ENCODE measurements at regions not wholly inside any gene's neighbourhood (a gene's known extent, or its start where the extent isn't known, plus 50 kb on each side); places are given as distances from the start of the nearest gene placed in this dataset.

DNA sequence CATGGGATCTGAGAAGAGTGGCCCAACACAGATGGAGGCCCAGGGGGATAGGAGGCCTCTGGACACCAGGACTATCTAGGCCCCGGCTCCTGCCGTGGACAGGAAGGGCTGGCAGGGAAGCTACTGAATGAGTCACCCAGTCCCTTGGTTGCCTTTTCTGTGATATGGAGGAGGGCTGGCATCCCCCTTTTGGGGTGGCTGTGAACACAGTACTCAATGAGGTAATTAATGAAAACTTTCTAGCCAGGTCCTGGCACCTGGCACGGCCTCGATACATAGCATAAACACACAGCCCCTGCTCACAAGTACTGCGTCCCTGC lies 163.2 kb downstream of the CHST1 start:
- TF ChIP-seq, protein P1, sequence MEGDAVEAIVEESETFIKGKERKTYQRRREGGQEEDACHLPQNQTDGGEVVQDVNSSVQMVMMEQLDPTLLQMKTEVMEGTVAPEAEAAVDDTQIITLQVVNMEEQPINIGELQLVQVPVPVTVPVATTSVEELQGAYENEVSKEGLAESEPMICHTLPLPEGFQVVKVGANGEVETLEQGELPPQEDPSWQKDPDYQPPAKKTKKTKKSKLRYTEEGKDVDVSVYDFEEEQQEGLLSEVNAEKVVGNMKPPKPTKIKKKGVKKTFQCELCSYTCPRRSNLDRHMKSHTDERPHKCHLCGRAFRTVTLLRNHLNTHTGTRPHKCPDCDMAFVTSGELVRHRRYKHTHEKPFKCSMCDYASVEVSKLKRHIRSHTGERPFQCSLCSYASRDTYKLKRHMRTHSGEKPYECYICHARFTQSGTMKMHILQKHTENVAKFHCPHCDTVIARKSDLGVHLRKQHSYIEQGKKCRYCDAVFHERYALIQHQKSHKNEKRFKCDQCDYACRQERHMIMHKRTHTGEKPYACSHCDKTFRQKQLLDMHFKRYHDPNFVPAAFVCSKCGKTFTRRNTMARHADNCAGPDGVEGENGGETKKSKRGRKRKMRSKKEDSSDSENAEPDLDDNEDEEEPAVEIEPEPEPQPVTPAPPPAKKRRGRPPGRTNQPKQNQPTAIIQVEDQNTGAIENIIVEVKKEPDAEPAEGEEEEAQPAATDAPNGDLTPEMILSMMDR (IDR thresholded peaks at IDR 0.05; ENCODE audit: low read depth, low read length): no peak
- no peak for TF ChIP-seq MYC (IDR thresholded peaks at IDR 0.05; ENCODE audit: low read depth, low read length)
- TF ChIP-seq POLR2A (IDR thresholded peaks at IDR 0.05; ENCODE audit: extremely low read depth, insufficient read length): no peak
- TF ChIP-seq, protein P2, sequence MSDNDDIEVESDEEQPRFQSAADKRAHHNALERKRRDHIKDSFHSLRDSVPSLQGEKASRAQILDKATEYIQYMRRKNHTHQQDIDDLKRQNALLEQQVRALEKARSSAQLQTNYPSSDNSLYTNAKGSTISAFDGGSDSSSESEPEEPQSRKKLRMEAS (IDR thresholded peaks at IDR 0.05; ENCODE audit: low read depth, low read length): no peak
